ENCODE measurements at regions not wholly inside any gene's neighbourhood (a gene's known extent, or its start where the extent isn't known, plus 50 kb on each side); places are given as distances from the start of the nearest gene placed in this dataset.

DNA sequence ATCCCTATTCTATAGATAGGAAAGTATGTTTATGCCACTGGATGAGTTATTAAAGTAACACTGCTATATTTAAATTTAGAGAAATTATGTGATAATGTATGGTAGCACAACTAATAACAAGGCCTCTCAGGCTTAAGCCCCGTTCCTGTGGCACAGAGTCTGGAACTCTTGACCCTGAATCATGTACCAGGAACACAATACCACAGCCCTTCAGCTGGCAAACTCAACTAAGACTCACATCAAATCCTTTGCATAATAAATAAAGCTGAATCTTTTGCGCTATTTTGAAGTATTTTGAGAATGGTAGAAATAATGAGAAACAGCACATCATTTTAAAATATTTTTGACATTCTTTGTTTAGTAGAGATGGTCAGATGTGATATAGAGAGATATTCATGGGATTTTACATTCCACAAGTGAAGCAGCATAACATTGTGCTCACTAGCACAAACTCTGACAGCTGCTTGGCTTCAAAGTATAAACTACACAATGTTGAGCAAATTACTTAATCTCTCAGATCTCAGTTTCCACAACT, 478.4 kb upstream of the FAM241A start:
- no peak for DNase-seq (ENCODE audit: low read depth)

- DNase-seq (ENCODE audit: low read depth), result no peak
Observed at GRCh38 chr4:111671756-111672155, 473.5 kb upstream of the FAM241A start.

- DNase-seq (ENCODE audit: low read depth), result no peak
Observed at GRCh38 chr4:111675746-111676145, 469.5 kb upstream of the FAM241A start.

DNA sequence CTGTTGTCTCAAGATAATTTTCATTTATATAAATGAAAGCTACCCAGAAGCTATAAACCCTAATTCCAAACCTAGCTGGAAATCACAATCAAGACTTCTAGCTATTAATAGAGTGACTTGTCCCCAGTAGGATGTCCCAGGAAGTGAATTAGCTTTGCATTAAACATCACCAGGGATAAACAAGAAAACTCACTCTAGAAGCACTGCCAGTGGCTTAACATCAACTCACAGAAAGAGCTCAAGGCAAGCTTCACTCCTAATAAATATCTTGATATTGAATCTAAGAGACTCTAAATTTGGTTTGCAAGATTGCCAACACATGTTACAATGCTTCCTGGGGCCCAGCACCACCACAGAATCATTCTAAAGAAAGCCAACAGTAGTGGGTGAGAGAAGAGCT, 468.7 kb upstream of the FAM241A start:
- DNase-seq (ENCODE audit: low read depth), result no peak

DNA sequence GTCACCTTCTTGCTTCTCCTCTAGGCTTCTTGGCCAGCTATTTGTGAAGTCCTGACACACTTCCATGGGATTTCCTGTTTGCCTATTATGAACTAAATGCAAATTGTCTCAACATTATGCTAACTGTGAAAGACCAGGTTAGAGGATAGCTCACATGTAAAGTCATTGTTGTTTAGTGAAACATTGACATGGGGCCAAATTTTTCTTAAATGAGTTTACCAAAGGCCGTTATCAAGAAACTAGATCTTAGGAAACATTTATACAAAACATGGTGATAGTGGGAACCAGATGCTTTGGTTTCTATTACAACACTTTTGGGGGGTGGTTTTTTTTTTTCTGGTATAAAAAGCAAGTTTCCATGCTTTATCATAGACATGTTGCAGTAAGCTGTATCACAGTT, 466.8 kb upstream of the FAM241A start:
- DNase-seq (ENCODE audit: low read depth), result peak; percentile 83

- no peak for DNase-seq (ENCODE audit: low read depth)
Observed at GRCh38 chr4:111678908-111679307, 466.3 kb upstream of the FAM241A start.

GRCh38 chr4:111681270-111681669, 464.0 kb upstream of the FAM241A start:
- no peak for DNase-seq (ENCODE audit: low read depth)

DNA sequence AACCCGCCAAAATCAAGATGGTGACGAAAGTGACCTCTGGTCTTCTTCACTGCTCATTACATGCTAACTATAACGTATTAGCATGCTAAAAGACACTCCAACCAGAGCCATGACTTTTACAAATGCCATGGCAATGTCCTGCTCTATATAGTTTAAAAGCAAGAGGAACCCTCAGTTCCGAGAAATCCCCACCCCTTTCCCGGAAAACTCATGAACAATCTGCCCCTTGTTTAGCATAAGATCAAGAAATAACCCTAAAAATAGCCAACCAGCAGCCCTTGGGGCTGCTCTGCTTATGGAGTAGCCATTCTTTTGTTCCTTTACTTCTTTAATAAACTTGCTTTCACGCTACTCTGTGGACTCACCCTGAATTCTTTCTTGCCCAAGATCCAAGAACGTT, 463.5 kb upstream of the FAM241A start:
- DNase-seq (ENCODE audit: low read depth), result no peak

DNA sequence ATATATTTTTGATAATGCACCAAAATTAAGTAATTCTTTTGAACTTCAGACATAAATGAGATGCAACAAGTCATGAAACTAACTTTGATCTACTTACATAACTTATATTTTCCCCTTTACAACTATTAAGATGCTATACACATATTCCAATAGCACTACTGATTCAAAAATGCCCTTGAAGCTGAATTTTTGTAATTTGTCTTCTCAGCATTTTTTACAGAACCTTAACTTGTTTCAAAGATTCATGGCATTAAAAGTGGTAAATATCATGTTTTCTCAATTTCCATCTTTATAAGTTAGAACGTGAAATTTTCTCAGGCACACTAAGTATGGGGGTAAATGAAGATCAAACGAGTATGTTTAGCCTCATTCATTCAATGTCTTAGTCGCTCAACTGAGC, 460.0 kb upstream of the FAM241A start:
- DNase-seq (ENCODE audit: low read depth), result no peak

GRCh38 chr4:111689214-111689613, 456.0 kb upstream of the FAM241A start:
- DNase-seq (ENCODE audit: low read depth), result peak; percentile 22

- peak; percentile 8 for DNase-seq (ENCODE audit: low read depth)
Observed at GRCh38 chr4:111689731-111690130, 455.5 kb upstream of the FAM241A start.

DNA sequence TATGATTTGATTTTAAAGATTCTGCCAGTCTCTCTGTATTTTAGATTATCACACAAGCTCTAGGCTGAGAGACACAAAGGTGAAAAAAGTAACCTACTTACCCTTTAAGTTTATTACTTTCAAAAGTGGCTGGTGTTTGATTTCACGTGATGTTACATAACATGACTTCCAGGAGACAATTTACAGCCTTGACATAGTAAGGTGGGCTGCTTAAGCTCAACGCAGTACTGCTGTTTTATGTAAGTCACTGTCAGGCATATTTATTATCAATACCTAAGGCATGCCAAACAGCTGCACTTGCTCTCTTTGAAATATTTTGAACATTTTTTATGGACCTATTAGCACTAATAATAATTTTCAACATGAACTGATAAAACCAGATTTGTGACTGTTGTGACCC, 451.5 kb upstream of the FAM241A start:
- DNase-seq (ENCODE audit: low read depth), result no peak

DNA sequence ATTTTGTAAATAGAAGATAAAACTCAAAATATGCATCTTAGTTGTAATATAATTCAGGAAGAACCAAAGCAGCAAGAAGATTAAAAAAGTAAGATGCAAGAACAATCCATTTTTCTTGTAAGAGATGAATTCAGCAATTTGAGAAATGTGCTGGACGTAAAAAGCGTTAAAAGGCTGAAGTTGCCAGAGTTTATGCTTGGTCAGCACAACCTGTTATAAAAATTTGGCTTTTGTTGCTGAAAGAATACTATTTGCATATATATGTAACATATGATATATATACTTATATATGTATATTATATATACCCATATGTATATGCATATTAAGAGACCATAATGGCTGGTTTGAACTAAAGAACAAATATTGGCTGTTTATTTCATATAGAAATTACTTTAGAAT, 449.6 kb upstream of the FAM241A start:
- DNase-seq (ENCODE audit: low read depth), result no peak

DNA sequence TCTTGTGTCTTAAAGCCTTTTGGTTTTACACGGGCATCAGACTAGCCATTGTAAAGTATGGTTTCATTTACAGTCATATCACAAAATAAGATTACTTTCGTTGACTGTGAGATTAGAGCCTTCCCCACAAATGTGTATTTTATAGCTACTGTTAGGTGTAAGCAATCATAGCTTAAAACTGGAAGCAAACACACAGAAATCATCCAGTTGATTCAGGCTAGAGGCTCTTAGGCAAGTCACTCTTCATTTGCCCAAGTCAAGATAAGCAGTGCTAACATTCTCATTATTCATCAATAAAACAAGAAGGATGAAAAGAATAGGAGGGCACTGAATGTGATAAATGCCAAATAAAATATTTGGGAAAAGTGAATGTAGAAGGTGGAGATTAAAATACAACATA, 448.7 kb upstream of the FAM241A start:
- no peak for DNase-seq (ENCODE audit: low read depth)

- DNase-seq (ENCODE audit: low read depth), result no peak
Observed at GRCh38 chr4:111697176-111697942, 447.9 kb upstream of the FAM241A start.

GRCh38 chr4:111698361-111698760, 446.9 kb upstream of the FAM241A start:
- no peak for DNase-seq (ENCODE audit: low read depth)

DNA sequence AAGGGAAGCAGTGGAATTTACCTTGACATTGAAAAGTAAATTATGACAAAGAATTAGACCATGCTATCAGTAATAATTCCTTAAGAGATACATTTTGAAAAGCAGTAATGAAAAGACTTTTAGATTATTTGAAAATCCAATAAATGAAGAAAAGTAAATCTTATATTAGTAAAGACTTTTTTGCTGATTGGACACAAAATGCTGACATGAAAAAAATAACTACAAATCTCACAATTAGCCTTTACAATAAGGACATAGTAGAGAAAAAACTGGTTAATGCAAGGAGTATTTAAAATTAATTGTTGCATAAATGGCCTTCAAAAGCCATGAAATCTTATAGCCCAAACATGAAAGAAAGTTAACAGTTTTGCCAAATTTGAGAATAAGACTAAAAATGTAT, 446.1 kb upstream of the FAM241A start:
- DNase-seq (ENCODE audit: low read depth), result no peak

DNA sequence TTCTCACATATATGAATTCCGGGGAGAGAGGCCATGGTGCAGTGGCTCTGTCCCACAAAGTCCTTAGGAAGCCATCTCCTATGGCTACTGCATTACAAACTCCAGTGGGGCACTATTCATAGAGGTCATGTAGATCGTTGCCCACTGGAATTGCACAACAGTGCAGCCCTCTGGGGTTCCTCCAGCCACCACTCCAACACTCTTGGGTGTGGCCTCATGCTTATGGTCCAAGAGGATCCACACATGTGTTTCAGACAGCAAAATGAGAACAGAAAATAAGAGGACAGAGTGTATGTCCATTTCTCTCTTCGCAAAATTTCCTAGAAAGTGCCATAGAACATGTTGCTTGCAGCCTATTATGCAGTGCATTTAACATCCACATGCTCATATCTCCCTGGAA, 444.2 kb upstream of the FAM241A start:
- DNase-seq (ENCODE audit: low read depth), result no peak

DNA sequence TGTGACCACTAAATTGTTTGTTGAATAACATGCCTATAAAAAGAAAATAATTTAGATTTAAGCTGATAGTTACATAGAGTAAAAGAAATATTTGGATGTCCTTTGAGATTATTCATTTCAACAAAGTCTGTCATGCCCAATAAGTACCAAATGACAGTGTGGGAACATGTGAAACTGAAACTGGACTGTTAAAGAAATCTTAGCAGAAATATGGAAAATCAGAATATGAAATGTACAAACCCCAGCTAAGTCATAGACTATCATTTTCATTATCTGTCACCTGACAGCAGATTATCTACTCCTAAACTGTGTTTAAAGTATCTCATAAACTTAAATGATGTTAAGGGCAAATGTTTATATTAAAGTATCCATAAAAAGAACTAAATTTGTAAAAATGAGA, 437.8 kb upstream of the FAM241A start:
- no peak for DNase-seq (ENCODE audit: low read depth)

DNA sequence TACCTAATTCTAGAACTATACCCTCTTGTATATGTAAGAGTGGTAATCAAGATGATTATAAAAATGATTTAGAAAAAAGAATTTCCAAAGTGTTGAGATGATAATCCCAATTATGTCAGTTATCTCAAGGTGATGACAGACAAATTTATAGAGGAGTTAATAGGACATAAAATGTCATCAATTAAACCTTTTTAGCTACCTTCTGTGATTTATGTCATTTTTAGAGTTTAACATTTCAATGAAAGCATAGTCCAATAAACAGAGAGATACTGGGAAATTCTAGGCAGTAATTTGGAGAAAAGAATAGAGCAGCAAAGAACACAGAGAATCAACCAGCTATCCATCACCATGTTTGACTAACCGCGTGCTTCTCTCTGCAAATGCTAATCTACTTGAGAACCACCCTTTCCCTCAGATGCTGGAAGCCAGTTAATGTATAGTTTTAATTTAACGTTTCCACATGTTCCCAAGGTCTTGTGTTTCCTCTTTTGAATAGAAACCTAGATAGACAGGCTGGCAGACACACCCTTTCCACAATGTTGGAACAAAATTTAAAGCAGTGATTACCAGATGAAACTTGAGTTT, 433.1 kb upstream of the FAM241A start:
- no peak for DNase-seq (ENCODE audit: low read depth)

DNA sequence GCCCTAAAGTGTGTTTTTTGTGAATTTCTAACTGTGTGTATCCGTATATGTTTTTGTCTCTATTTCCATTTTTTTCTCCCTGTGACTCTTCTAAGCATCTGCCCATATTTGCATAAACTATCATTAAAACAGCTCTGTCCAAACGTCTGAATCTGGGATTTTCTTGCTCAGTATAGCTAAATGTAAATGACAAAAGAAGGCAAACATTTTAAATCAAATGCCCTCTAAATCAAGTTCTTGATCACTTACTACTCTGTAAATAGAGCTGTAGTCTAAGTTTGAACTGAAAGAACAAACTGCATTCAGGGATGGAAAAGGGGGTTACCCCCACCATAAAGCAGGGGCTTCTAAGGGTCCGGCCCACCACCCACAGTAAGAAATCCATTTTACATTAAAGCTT, 432.0 kb upstream of the FAM241A start:
- DNase-seq (ENCODE audit: low read depth), result no peak

- DNase-seq (ENCODE audit: low read depth), result no peak
Observed at GRCh38 chr4:111717921-111718320, 427.3 kb upstream of the FAM241A start.

- DNase-seq (ENCODE audit: low read depth), result no peak
Observed at GRCh38 chr4:111718763-111719559, 426.3 kb upstream of the FAM241A start.

All from non-pigmented ciliary epithelial cell (primary cell).